ENCODE measurements at regions not wholly inside any gene's neighbourhood (a gene's known extent, or its start where the extent isn't known, plus 50 kb on each side); places are given as distances from the start of the nearest gene placed in this dataset.
A peak's percentile ranks its signal among the peaks of the same experiment; 100 is the strongest.

DNA sequence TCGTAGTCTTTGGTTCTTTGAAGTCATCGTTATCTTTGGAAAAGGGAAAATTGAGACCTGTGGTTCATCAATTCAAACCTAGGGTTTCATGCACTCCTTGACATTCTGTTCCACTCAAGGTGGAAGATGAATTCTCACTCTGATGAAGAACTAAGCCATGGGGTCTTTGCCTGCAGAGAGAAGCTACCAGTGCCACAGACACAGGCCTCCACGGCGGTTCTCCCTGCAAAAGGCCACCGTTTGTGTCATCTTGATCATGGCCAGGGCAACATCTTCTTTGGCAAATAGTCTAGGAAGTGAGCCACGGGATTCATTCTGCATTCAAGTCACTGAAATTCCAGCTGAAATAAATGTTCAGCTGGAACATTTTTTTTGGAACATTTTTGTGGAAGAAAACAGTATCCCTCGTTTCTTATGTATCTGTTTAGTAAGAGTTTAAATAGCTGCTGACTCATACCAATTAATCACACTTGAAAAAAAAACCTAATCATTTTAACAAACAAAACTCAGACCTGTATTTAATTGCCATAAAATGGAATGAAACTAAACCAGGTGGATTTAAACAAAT lies 206.0 kb upstream of the FOXQ1 start:
- no peak overlapping the region for H3K27ac ChIP-seq
- H3K27ac Mint-ChIP-seq: no peak overlapping the region
- H3F3A ChIP-seq (ENCODE audit: low read depth): no peaks in the 10 kb centered on the region
- DNase-seq (ENCODE audit: low spot score): no peak
- H3K4me1 ChIP-seq: peaks cover 10% of the 10 kb centered on the region
- peaks cover 28% of the 10 kb centered on the region for H3K9me3 Mint-ChIP-seq
- no peaks in the 10 kb centered on the region for H3K36me3 ChIP-seq
- H3K36me3 Mint-ChIP-seq: peaks cover 5% of the 10 kb centered on the region
- H2AFZ ChIP-seq (replicated peaks): no peak overlapping the region
- H3K27me3 Mint-ChIP-seq (ENCODE audit: insufficient read depth, low read depth): peaks cover 14% of the 10 kb centered on the region
- H3K4me1 Mint-ChIP-seq: peaks cover 38% of the 10 kb centered on the region
- no peak overlapping the region for H3K4me3 ChIP-seq
- H3K9ac ChIP-seq: no peak overlapping the region
- H4K20me1 ChIP-seq (ENCODE audit: low read depth): no peaks in the 10 kb centered on the region
- peaks cover 67% of the 10 kb centered on the region for H3K27me3 ChIP-seq
- H3K4me2 ChIP-seq: no peak overlapping the region
- TF ChIP-seq, protein P1, sequence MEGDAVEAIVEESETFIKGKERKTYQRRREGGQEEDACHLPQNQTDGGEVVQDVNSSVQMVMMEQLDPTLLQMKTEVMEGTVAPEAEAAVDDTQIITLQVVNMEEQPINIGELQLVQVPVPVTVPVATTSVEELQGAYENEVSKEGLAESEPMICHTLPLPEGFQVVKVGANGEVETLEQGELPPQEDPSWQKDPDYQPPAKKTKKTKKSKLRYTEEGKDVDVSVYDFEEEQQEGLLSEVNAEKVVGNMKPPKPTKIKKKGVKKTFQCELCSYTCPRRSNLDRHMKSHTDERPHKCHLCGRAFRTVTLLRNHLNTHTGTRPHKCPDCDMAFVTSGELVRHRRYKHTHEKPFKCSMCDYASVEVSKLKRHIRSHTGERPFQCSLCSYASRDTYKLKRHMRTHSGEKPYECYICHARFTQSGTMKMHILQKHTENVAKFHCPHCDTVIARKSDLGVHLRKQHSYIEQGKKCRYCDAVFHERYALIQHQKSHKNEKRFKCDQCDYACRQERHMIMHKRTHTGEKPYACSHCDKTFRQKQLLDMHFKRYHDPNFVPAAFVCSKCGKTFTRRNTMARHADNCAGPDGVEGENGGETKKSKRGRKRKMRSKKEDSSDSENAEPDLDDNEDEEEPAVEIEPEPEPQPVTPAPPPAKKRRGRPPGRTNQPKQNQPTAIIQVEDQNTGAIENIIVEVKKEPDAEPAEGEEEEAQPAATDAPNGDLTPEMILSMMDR (IDR thresholded peaks at IDR 0.05): no peak
- no peak for TF ChIP-seq EZH2 (IDR thresholded peaks at IDR 0.05)
- TF ChIP-seq EZH2phosphoT487 (IDR thresholded peaks at IDR 0.05): no peak
- H3K79me2 ChIP-seq (ENCODE audit: low read depth): no peaks in the 10 kb centered on the region
- H3K4me3 Mint-ChIP-seq: no peak overlapping the region
- H3K9me3 ChIP-seq (ENCODE audit: low read depth): no peaks in the 10 kb centered on the region

DNA sequence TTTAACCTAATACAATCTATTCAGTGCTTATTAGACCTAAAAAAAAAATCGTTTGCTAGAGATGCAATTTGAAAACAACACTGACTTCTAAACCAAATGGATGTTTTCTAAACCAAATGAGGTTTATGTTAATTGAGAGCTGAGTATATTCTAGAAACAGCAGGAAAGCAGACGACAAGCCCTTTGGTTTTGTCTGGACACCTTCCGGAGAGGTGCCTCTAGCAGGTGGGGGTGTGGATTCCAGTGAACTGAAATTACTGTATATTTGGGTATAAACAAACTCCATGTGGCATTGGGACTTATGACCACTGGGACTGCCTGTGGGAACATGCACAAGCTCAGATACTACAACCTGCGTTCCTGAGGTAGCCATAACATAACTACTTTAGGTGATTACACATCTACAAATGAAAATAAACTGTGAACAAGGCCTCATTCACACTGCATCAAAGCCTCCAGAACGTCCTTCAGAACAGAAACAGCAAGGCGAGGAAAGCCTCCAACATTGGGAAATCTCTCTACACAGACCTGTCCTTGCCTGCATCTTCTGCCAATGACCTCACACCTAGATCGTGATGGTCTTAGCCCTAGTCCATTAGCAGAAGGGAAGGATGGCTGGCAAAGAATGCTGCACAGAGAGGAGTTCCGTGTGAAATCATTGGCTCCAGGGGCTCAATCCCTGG lies 206.8 kb upstream of the FOXQ1 start:
- TF ChIP-seq EZH2 (IDR thresholded peaks at IDR 0.05) (no peak), EZH2phosphoT487 (IDR thresholded peaks at IDR 0.05) (no peak)
- TF ChIP-seq, protein P1 (IDR thresholded peaks at IDR 0.05): no peak
- Histone ChIP-seq H3F3A (ENCODE audit: low read depth) (no peaks in the 10 kb centered on the region), H3K9me3 (ENCODE audit: low read depth) (no peaks in the 10 kb centered on the region), H3K36me3 (no peaks in the 10 kb centered on the region), H3K9ac (no peak overlapping the region), H3K4me1 (peaks cover 10% of the 10 kb centered on the region), H3K27ac (no peak overlapping the region), H3K4me3 (no peak overlapping the region), H3K4me2 (no peak overlapping the region), H3K79me2 (ENCODE audit: low read depth) (no peaks in the 10 kb centered on the region), H4K20me1 (ENCODE audit: low read depth) (no peaks in the 10 kb centered on the region), H3K27me3 (peaks cover 75% of the 10 kb centered on the region), H2AFZ (replicated peaks) (no peak overlapping the region)
- H3K36me3 Mint-ChIP-seq: peaks cover 5% of the 10 kb centered on the region
- H3K27ac Mint-ChIP-seq: peak overlapping the region; percentile 50
- no peak for DNase-seq (ENCODE audit: low spot score)
- peaks cover 38% of the 10 kb centered on the region for H3K4me1 Mint-ChIP-seq
- H3K27me3 Mint-ChIP-seq (ENCODE audit: insufficient read depth, low read depth): peaks cover 22% of the 10 kb centered on the region
- peaks cover 28% of the 10 kb centered on the region for H3K9me3 Mint-ChIP-seq
- H3K4me3 Mint-ChIP-seq: no peak overlapping the region

DNA sequence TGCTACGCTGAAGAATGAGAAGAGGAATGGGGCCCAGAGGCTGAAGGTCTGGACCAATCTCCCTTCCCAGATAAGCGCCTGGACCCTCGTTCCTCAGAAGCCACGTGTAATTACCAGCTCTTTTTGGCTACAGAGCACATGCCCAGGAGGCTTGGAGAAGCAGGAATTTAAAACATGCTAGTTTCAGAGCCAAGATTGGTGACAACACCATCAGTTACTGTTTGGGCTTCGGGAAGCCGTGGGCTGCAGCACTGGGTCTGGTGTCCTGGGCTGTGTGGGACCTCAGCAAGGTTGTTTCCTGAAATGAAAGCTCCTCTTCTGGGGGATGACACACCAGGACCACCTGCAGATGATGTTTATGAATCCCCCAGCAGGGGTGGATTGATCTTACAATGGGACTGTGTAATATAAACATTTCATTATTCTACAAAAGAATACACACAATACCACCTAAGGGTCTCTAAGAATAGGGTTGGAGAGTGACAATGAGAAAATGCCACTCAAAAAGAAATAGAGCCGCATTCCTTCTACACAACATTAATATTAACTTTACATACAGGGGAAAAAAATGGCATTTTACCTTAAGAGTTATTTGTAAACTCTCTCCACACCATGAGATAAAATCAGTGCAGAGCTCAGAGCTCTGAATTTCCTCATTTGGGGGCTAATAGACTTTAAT lies 207.8 kb upstream of the FOXQ1 start:
- Histone ChIP-seq H3K9ac (no peak overlapping the region), H3K4me1 (peaks cover 10% of the 10 kb centered on the region), H3K79me2 (ENCODE audit: low read depth) (no peaks in the 10 kb centered on the region), H3K4me3 (no peak overlapping the region), H4K20me1 (ENCODE audit: low read depth) (no peaks in the 10 kb centered on the region), H3K36me3 (no peaks in the 10 kb centered on the region), H3K4me2 (peak overlapping the region; percentile 27), H3K27me3 (peaks cover 85% of the 10 kb centered on the region), H3K9me3 (ENCODE audit: low read depth) (no peaks in the 10 kb centered on the region), H2AFZ (replicated peaks) (no peak overlapping the region), H3K27ac (no peak overlapping the region), H3F3A (ENCODE audit: low read depth) (no peaks in the 10 kb centered on the region)
- H3K4me1 Mint-ChIP-seq: peaks cover 39% of the 10 kb centered on the region
- peaks cover 5% of the 10 kb centered on the region for H3K36me3 Mint-ChIP-seq
- DNase-seq (ENCODE audit: low spot score): peak; percentile 6
- H3K4me3 Mint-ChIP-seq: peak overlapping the region; percentile 21
- H3K9me3 Mint-ChIP-seq: peaks cover 28% of the 10 kb centered on the region
- TF ChIP-seq EZH2phosphoT487 (IDR thresholded peaks at IDR 0.05): no peak
- no peak for TF ChIP-seq EZH2 (IDR thresholded peaks at IDR 0.05)
- TF ChIP-seq, protein P1 (IDR thresholded peaks at IDR 0.05): no peak
- H3K27me3 Mint-ChIP-seq (ENCODE audit: insufficient read depth, low read depth): peaks cover 20% of the 10 kb centered on the region
- H3K27ac Mint-ChIP-seq: peak overlapping the region; percentile 53
